GM23338 (cell line): ENCODE measurements at regions not wholly inside any gene's neighbourhood (a gene's known extent, or its start where the extent isn't known, plus 50 kb on each side); places are given as distances from the start of the nearest gene placed in this dataset.
"Not testable (repeated sequence)": the region's sequence is repeated elsewhere in the genome, so short reads cannot be mapped to it uniquely, and the experiment has no call there.

Source experiments
- ATAC-seq: fragments of 200-7000 bp; cut with Tn5 transposase; 3 replicates; pipeline ENCODE4 v1.9.1; 2020
- DNase-seq: peaks from one replicate; pipeline ENCODE4 v3.0.0-alpha.2; 2015; ENCODE audit warnings: low spot score
- H2AFZ ChIP-seq: fragments of 200-600 bp; sonication (generic); 2 replicates; pipeline ENCODE4 v1.8.0; 2016; ENCODE audit warnings: antibody characterized with exemption, mild to moderate bottlenecking, moderate library complexity
- H3F3A ChIP-seq: fragments of 200-600 bp; sonication (generic); replicated peaks from 2 replicates; pipeline ENCODE4 v1.8.0; 2017; ENCODE audit warnings: antibody characterized with exemption, mixed run types, low read depth
- H3K27ac ChIP-seq: fragments of 200-600 bp; sonication (generic); 2 replicates; pipeline ENCODE4 v1.6.1; 2016; ENCODE audit warnings: low read depth
- H3K27me3 ChIP-seq: fragments of 200-600 bp; sonication (generic); 2 replicates; pipeline ENCODE4 v1.8.0; 2016; ENCODE audit warnings: mild to moderate bottlenecking, mixed run types, moderate library complexity; ENCODE audit not compliant: insufficient read depth
- H3K36me3 ChIP-seq: fragments of 200-600 bp; sonication (generic); 2 replicates; pipeline ENCODE4 v1.8.0; 2016; ENCODE audit warnings: mild to moderate bottlenecking; ENCODE audit not compliant: insufficient read depth
- H3K4me1 ChIP-seq: fragments of 200-600 bp; sonication (generic); 2 replicates; pipeline ENCODE4 v1.8.0; 2016; ENCODE audit warnings: mild to moderate bottlenecking, moderate library complexity; ENCODE audit not compliant: insufficient read depth
- H3K4me2 ChIP-seq: fragments of 200-600 bp; sonication (generic); 2 replicates; pipeline ENCODE4 v1.7.1; 2017; ENCODE audit warnings: mixed run types
- H3K4me3 ChIP-seq: fragments of 200-600 bp; sonication (generic); 2 replicates; pipeline ENCODE4 v1.6.1; 2016; ENCODE audit warnings: mixed run types
- H3K79me2 ChIP-seq: fragments of 200-600 bp; sonication (generic); replicated peaks from 2 replicates; pipeline ENCODE4 v1.8.0; 2017; ENCODE audit warnings: mild to moderate bottlenecking; ENCODE audit not compliant: insufficient read depth
- H3K9me2 ChIP-seq: fragments of 200-600 bp; sonication (generic); 2 replicates; pipeline ENCODE4 v1.8.0; 2017; ENCODE audit not compliant: insufficient read depth
- H4K20me1 ChIP-seq: fragments of 200-600 bp; sonication (generic); replicated peaks from 2 replicates; pipeline ENCODE4 v1.8.0; 2017; ENCODE audit warnings: mild to moderate bottlenecking; ENCODE audit not compliant: insufficient read depth
- H3K27ac Mint-ChIP-seq: 2 replicates; pipeline ENCODE4 v1.8.0; 2020; ENCODE audit warnings: inconsistent platforms, mild to moderate bottlenecking, moderate library complexity, mixed read lengths
- H3K27me3 Mint-ChIP-seq: 3 replicates; pipeline ENCODE4 v1.8.0; 2022; ENCODE audit warnings: low read depth, mild to moderate bottlenecking, moderate library complexity, mixed read lengths, inconsistent platforms; ENCODE audit not compliant: insufficient read depth, poor library complexity
- H3K36me3 Mint-ChIP-seq: 3 replicates; pipeline ENCODE4 v1.8.0; 2021; ENCODE audit warnings: low read depth, mild to moderate bottlenecking, inconsistent platforms, moderate library complexity, mixed read lengths
- H3K4me1 Mint-ChIP-seq: 3 replicates; pipeline ENCODE4 v1.8.0; 2020; ENCODE audit warnings: mild to moderate bottlenecking, inconsistent platforms, mixed read lengths
- H3K4me3 Mint-ChIP-seq: 3 replicates; pipeline ENCODE4 v1.8.0; 2021; ENCODE audit warnings: moderate library complexity, mild to moderate bottlenecking, inconsistent platforms, mixed read lengths
- H3K9me3 Mint-ChIP-seq: 3 replicates; pipeline ENCODE4 v1.8.0; 2020; ENCODE audit warnings: moderate library complexity, mild to moderate bottlenecking, inconsistent platforms, mixed read lengths
- CREB1 ChIP-seq: fragments of 250-450 bp; sonication (Bioruptor Pico); IDR thresholded peaks from 2 replicates; pipeline ENCODE4 v1.5.0; 2020; ENCODE audit warnings: low read depth, mild to moderate bottlenecking, moderate library complexity
- EZH2 ChIP-seq: fragments of 200-600 bp; sonication (generic); IDR thresholded peaks from one replicate; pipeline ENCODE4 v1.8.0; 2017; ENCODE audit warnings: antibody characterized with exemption, mild to moderate bottlenecking, low read depth; ENCODE audit not compliant: unreplicated experiment
- POLR2AphosphoS5 ChIP-seq: IDR thresholded peaks from 2 replicates; pipeline ENCODE4 v1.6.1; 2016; ENCODE audit warnings: antibody characterized with exemption, low read depth
- REST ChIP-seq: IDR thresholded peaks from one replicate; pipeline ENCODE4 v1.6.1; 2018; ENCODE audit warnings: antibody characterized with exemption; ENCODE audit not compliant: unreplicated experiment
- STAT1 ChIP-seq: IDR thresholded peaks from one replicate; pipeline ENCODE4 v1.6.1; 2016; ENCODE audit warnings: antibody characterized with exemption; ENCODE audit not compliant: unreplicated experiment
- ZNF114 ChIP-seq: fragments of 250-450 bp; sonication (Bioruptor Pico); IDR thresholded peaks from 2 replicates; pipeline ENCODE4 v1.5.0; 2020; ENCODE audit warnings: mild to moderate bottlenecking, moderate library complexity
- ZNF331 ChIP-seq: fragments of 250-450 bp; sonication (Bioruptor Pico); IDR thresholded peaks from 2 replicates; pipeline ENCODE4 v1.5.0; 2020; ENCODE audit warnings: low read depth, mild to moderate bottlenecking, moderate library complexity
- TF ChIP-seq, protein P1 (sequence below): fragments of 250-450 bp; sonication (Bioruptor Pico); IDR thresholded peaks from 2 replicates; pipeline ENCODE4 v1.5.0; 2020; ENCODE audit warnings: mild to moderate bottlenecking, moderate library complexity

DNA sequence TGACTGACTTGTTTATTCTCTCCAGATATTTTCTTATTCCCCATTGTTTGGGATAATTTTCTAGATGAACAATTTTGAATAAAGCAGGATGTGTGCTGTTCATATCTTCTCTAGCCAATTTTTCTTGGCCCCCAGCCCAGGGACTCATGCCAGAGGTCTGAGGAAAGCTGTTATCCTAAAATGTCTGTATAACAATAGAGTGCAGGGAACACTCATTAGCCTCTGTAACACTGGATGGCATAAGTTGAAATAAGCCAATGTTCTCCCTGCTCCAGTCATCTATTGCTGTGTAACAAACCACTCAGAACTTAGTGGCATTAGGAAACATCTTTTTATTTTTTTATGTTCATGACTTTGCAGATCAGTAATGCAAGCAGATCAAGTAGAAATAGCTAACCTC, 121.7 kb upstream of the TRIM24 start:
- Histone ChIP-seq H3K27me3 (no peaks in the 10 kb centered on the region), H3K4me2 (no peak overlapping the region), H3K4me3 (no peak overlapping the region), H4K20me1 (no peaks in the 10 kb centered on the region), H3F3A (no peaks in the 10 kb centered on the region), H3K79me2 (no peaks in the 10 kb centered on the region), H2AFZ (no peak overlapping the region), H3K9me2 (no peaks in the 10 kb centered on the region), H3K36me3 (peaks cover 29% of the 10 kb centered on the region), H3K27ac (no peak overlapping the region), H3K4me1 (no peaks in the 10 kb centered on the region)
- Mint-ChIP-seq H3K4me3 (no peak overlapping the region), H3K4me1 (no peaks in the 10 kb centered on the region), H3K9me3 (peaks cover 75% of the 10 kb centered on the region), H3K36me3 (peaks cover 67% of the 10 kb centered on the region), H3K27ac (no peak overlapping the region), H3K27me3 (peaks cover 2% of the 10 kb centered on the region)
- ATAC-seq (no peak), DNase-seq (no peak)
- no peak for TF ChIP-seq CREB1 (CRISPR knock-in tag)
- no peak for TF ChIP-seq STAT1
- TF ChIP-seq, protein P1, sequence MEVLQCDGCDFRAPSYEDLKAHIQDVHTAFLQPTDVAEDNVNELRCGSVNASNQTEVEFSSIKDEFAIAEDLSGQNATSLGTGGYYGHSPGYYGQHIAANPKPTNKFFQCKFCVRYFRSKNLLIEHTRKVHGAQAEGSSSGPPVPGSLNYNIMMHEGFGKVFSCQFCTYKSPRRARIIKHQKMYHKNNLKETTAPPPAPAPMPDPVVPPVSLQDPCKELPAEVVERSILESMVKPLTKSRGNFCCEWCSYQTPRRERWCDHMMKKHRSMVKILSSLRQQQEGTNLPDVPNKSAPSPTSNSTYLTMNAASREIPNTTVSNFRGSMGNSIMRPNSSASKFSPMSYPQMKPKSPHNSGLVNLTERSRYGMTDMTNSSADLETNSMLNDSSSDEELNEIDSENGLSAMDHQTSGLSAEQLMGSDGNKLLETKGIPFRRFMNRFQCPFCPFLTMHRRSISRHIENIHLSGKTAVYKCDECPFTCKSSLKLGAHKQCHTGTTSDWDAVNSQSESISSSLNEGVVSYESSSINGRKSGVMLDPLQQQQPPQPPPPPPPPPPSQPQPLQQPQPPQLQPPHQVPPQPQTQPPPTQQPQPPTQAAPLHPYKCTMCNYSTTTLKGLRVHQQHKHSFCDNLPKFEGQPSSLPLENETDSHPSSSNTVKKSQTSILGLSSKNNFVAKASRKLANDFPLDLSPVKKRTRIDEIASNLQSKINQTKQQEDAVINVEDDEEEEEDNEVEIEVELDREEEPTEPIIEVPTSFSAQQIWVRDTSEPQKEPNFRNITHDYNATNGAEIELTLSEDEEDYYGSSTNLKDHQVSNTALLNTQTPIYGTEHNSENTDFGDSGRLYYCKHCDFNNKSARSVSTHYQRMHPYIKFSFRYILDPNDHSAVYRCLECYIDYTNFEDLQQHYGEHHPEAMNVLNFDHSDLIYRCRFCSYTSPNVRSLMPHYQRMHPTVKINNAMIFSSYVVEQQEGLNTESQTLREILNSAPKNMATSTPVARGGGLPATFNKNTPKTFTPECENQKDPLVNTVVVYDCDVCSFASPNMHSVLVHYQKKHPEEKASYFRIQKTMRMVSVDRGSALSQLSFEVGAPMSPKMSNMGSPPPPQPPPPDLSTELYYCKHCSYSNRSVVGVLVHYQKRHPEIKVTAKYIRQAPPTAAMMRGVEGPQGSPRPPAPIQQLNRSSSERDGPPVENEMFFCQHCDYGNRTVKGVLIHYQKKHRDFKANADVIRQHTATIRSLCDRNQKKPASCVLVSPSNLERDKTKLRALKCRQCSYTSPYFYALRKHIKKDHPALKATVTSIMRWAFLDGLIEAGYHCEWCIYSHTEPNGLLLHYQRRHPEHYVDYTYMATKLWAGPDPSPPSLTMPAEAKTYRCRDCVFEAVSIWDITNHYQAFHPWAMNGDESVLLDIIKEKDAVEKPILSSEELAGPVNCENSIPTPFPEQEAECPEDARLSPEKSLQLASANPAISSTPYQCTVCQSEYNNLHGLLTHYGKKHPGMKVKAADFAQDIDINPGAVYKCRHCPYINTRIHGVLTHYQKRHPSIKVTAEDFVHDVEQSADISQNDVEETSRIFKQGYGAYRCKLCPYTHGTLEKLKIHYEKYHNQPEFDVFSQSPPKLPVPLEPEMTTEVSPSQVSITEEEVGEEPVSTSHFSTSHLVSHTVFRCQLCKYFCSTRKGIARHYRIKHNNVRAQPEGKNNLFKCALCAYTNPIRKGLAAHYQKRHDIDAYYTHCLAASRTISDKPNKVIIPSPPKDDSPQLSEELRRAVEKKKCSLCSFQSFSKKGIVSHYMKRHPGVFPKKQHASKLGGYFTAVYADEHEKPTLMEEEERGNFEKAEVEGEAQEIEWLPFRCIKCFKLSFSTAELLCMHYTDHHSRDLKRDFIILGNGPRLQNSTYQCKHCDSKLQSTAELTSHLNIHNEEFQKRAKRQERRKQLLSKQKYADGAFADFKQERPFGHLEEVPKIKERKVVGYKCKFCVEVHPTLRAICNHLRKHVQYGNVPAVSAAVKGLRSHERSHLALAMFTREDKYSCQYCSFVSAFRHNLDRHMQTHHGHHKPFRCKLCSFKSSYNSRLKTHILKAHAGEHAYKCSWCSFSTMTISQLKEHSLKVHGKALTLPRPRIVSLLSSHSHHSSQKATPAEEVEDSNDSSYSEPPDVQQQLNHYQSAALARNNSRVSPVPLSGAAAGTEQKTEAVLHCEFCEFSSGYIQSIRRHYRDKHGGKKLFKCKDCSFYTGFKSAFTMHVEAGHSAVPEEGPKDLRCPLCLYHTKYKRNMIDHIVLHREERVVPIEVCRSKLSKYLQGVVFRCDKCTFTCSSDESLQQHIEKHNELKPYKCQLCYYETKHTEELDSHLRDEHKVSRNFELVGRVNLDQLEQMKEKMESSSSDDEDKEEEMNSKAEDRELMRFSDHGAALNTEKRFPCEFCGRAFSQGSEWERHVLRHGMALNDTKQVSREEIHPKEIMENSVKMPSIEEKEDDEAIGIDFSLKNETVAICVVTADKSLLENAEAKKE (CRISPR knock-in tag) = no peak
- no peak for TF ChIP-seq EZH2
- TF ChIP-seq REST = no peak
- no peak for TF ChIP-seq ZNF331
- no peak for TF ChIP-seq ZNF114
- TF ChIP-seq POLR2AphosphoS5 = no peak

- H3F3A ChIP-seq, ATAC-seq, H3K9me2 ChIP-seq, H2AFZ ChIP-seq, DNase-seq, H3K4me3 ChIP-seq, H3K4me2 ChIP-seq, H3K79me2 ChIP-seq, H3K4me1 ChIP-seq, H3K4me3 Mint-ChIP-seq, H3K27me3 Mint-ChIP-seq, H3K27me3 ChIP-seq, H4K20me1 ChIP-seq, H3K4me1 Mint-ChIP-seq, H3K27ac ChIP-seq, H3K27ac Mint-ChIP-seq: not testable (repeated sequence)
- H3K36me3 Mint-ChIP-seq = peaks cover 76% of the 10 kb centered on the region
- H3K36me3 ChIP-seq = peaks cover 29% of the 10 kb centered on the region
- peaks cover 84% of the 10 kb centered on the region for H3K9me3 Mint-ChIP-seq
Measured at GRCh38 chr7:138339229-138339628, 120.8 kb upstream of the TRIM24 start.
